DOHH2 (cell line): ENCODE measurements at regions not wholly inside any gene's neighbourhood (a gene's known extent, or its start where the extent isn't known, plus 50 kb on each side); places are given as distances from the start of the nearest gene placed in this dataset.

ENCODE experiments used
- CTCF ChIP-seq: fragments of 200-600 bp; sonication (generic); IDR thresholded peaks from one replicate; pipeline ENCODE4 v1.5.1; 2014; ENCODE audit warnings: antibody characterized with exemption, mild to moderate bottlenecking, low read depth, low read length; ENCODE audit not compliant: poor library complexity, severe bottlenecking
- EZH2phosphoT487 ChIP-seq: fragments of 200-600 bp; sonication (generic); IDR thresholded peaks from 2 replicates; pipeline ENCODE4 v1.6.1; 2017; ENCODE audit warnings: borderline replicate concordance, mild to moderate bottlenecking, antibody characterized with exemption, low read length, moderate library complexity, mixed read lengths

- TF ChIP-seq CTCF, result no peak
- no peak for TF ChIP-seq EZH2phosphoT487
Measured at GRCh38 chr9:106177216-106177615, 482.9 kb downstream of the TMEM38B start.
